ENCODE measurements at regions not wholly inside any gene's neighbourhood (a gene's known extent, or its start where the extent isn't known, plus 50 kb on each side); places are given as distances from the start of the nearest gene placed in this dataset.
"Not testable (repeated sequence)": the region's sequence is repeated elsewhere in the genome, so short reads cannot be mapped to it uniquely, and the experiment has no call there.

- not testable (repeated sequence) for TF ChIP-seq MAX (IDR thresholded peaks at IDR 0.05; ENCODE audit: insufficient read depth, insufficient read length); CTCF (IDR thresholded peaks at IDR 0.05; ENCODE audit: extremely low read depth in 1 of 2, insufficient read depth in 1 of 2, low read depth in 1 of 2, low read length in 2 of 2)
Measured at GRCh38 chr2:38482710-38483109, 105.6 kb upstream of the ATL2 start.
